HG03432 (cell line): ENCODE measurements at regions not wholly inside any gene's neighbourhood (a gene's known extent, or its start where the extent isn't known, plus 50 kb on each side); places are given as distances from the start of the nearest gene placed in this dataset.

Experiments used
- ATAC-seq: cut with Tn5 transposase; IDR thresholded peaks from one replicate; pipeline ENCODE4 v1.9.1; 2021; ENCODE audit warnings: mild to moderate bottlenecking, moderate library complexity; ENCODE audit not compliant: unreplicated experiment

DNA sequence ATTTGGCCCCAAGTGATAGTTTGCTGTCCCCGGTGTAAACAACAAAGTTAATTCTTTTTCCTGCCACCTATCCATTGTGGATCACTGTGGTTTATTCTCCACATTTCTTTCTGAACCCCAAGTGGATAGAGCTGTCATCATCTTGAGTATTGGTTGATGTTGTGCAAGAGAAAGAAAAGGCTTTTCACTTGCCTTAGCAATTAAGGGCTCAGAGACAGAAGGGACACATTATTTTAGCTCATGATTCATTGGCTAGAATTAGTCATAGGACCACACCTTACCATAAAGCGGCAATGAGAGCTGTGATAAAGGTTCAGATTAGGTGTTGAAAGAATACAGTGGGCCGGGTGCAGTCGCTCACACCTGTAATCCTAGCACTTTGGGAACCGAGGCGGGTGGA is 442.1 kb upstream of the DCC start:
- ATAC-seq = no peak

GRCh38 chr18:51907687-51908597 is 432.1 kb upstream of the DCC start:
- ATAC-seq = no peak

- ATAC-seq = no peak
Observed at GRCh38 chr18:51908598-51908944, 431.4 kb upstream of the DCC start.

- no peak for ATAC-seq
Observed at GRCh38 chr18:51911584-51911983, 428.4 kb upstream of the DCC start.

DNA sequence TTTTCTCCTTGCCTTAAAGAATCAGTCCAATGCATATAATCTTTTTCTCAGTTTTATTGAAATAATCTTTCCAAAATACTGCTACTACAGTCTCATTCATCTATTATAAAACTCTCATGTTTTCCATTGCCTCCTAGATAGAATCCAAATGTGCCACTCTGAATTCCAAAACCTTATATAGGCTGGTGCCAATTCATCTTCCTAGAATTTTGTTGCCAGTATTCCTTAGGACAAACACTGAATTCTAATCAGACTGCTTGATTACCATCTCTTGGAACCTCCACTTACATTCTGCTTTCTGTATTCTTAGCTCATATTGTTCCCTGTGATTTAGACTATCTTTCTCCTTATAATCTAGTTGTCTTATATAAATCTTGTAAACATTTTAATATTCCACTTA is 427.6 kb upstream of the DCC start:
- ATAC-seq = no peak

DNA sequence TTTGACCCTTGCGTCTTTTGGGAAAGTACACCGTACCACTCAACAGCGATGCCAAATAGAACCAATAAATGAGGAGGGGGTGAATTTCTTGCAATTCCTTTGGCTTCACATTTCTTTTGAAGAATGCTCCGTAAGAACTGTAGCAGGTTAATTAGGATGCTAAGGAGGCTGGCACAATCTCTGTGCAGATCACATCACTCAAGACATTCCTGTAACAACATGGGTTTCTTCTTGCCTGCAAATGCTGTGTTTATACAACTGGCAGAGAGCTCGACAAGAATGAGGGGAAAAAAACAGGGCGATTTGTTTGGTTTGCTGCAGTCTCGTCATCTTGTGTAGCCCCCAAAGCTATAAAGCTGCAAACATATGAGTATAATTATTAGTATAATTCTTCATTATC is 424.8 kb upstream of the DCC start:
- no peak for ATAC-seq

- no peak for ATAC-seq
Observed at GRCh38 chr18:51921862-51922261, 418.1 kb upstream of the DCC start.

- no peak for ATAC-seq
Observed at GRCh38 chr18:51933903-51934302, 406.1 kb upstream of the DCC start.

GRCh38 chr18:51936115-51936514 is 403.9 kb upstream of the DCC start:
- ATAC-seq = no peak

GRCh38 chr18:51941999-51942398 is 398.0 kb upstream of the DCC start:
- ATAC-seq = no peak

DNA sequence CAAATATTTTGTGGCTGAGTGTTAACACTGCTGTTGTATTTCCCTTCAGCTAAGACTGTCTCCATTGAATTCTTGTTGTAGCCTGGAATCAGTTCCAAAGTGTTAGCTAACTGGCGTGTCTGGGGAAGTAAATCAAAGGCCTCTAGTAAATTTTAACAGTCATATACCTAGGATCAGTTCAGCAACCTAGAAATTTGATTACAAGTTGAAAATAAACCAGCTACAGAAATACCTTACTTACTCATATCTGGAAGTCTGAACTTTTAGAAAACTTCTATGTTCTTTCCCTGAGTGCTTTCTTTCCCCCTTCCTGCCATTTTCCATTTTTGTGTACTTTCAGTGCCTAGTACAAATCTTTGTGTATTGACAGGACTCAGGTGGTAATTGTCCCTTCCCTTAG is 396.7 kb upstream of the DCC start:
- peak; percentile 58 for ATAC-seq

DNA sequence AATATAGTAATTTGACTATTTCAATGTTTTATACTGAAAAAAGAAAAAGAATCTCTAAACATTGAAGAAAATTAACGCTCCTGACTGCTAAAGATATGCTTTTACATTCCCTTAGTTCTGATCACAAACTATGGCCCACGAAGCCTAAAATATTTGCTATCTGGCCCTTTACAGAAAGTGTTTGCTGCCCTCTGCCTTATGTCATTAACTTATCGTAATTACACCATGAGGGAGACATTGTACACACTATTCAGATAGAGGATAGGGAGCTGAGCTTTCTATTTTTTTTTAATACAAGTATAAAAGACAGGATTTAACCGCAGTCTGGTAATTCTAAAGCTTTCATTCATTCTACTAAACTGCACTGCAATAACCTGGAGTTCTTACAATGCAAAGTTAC is 393.1 kb upstream of the DCC start:
- ATAC-seq = no peak

DNA sequence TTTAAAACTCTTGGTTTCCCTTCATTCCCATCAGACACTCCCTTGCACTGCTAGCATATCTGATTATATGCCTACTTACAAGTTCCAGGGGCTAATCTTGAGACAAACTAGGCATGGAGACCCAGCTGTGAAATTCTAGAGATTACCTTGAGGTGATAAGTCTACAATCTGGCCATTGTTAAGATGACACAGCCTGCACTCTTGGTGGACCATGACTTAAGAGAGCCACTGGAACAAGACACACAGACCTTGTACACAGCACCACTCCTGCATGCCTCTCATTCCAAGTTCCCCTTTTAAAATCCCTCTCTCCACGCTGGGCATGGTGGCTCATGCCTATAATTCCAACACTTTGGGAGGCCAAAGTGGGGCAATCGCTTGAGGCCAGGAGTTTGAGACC is 387.2 kb upstream of the DCC start:
- ATAC-seq = no peak

DNA sequence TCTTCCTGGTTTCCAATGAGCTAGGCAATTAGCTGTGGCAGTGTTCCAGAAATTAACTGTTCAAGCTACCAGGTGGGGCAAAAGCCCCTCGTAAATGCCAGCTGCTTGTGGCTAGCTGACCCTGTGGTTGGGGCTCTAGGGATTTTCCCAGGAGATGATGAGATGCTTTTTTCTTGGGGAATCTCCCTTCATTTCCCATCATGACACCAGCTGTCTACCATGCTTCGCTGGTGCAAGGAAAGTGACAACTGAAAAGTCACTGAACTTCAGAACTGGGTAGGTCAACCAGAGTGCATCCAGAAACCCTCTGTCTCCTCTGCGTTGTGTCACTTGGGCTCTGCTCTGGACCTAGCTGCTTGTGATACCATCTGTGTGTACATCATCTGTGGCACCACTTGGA is 386.5 kb upstream of the DCC start:
- peak; percentile 91 for ATAC-seq

GRCh38 chr18:51955136-51955535 is 384.9 kb upstream of the DCC start:
- ATAC-seq = no peak

DNA sequence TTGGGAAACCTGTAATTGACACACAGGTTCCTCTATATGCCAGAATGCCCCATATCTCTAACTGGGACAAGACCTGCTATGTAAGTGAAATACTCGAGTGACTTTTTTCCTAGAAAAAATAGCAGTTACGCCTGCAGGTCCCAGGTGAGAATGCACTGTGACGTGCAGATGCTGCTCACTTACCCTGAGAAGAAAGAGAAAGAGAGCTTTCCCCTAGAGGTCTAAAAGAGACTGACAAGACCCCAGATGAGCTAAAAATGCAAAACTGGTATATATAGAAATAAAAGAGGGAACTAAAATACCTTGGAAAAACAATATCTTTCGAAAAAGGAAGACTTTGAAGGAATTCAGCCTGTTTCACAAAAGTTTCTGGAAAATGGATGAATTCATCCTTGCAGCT is 383.0 kb upstream of the DCC start:
- ATAC-seq = no peak

DNA sequence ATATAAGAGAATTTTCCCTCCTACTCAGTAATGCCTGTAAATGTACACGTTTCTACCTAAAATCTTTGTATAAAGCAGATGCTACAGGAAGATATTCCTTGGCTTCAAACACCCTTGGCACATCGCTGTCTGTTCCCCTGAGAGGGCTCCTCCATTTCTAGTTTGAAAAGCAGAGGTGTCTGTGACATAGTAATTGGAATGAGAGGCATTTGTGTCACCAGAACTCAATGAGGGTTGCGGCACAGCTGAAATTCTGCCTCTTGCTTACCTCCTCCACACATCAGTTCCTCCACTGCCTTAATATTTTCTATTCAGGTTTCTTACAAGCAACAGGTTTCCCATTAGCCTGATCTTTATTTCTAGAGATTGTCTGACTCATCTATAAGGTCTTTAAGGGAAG is 359.9 kb upstream of the DCC start:
- no peak for ATAC-seq

GRCh38 chr18:51988277-51988676 is 351.7 kb upstream of the DCC start:
- ATAC-seq = no peak

DNA sequence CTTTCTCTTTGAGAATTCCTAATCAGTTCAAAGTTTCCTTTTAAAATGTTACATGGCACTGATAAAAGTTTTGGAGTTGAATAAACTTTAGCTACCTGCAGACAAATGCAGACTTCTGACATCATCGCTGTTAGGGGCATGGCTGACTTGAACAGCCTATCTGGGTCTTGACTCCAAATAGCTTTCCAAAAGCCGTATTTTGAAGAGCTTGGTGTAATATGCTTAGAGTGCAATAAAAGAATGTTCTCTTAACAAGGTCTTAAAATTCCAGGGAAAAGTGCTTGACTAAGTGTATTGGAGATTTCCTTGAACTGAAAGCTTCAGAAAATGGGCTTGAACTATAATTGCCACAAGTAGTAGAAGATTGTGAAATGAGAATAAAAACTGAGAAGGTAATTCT is 342.9 kb upstream of the DCC start:
- no peak for ATAC-seq

- ATAC-seq = no peak
Observed at GRCh38 chr18:51998066-51998465, 341.9 kb upstream of the DCC start.

- no peak for ATAC-seq
Observed at GRCh38 chr18:51998711-51999110, 341.3 kb upstream of the DCC start.

DNA sequence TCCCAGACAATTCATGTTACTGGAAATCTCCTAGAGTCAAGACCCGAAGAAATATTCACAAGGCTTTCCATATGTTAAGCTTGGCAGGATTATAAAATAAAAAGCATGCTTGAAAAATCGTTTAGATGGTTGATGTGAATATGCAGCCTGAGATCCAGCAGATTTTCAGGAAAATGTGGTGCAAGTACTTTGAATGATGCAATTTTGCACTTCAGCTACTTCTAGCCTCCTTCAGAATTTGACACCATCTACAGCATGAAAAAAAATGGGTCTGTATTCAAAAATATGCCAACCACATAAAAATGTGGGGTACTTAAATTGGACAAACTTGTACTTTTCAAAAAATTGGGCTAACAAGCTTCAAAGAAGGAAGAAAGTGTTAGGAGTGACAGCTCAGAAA is 340.6 kb upstream of the DCC start:
- ATAC-seq = no peak

- ATAC-seq = no peak
Observed at GRCh38 chr18:52000435-52000834, 339.6 kb upstream of the DCC start.
